Choroid plexus epithelial cell (primary cell): ENCODE measurements at regions not wholly inside any gene's neighbourhood (a gene's known extent, or its start where the extent isn't known, plus 50 kb on each side); places are given as distances from the start of the nearest gene placed in this dataset.

Source experiments
- DNase-seq: peaks from one replicate; pipeline ENCODE4 v3.0.0-alpha.2; 2010; ENCODE audit warnings: low read depth
- H3K4me3 ChIP-seq: 2 replicates; pipeline ENCODE4 v1.5.1; 2011; ENCODE audit warnings: low read depth, mild to moderate bottlenecking, control low read depth, low read length, moderate library complexity
- CTCF ChIP-seq: conservative IDR thresholded peaks from 2 replicates; pipeline ENCODE4 v1.5.1; 2011; ENCODE audit warnings: low read depth, mild to moderate bottlenecking, control low read depth, inconsistent platforms, low read length, moderate library complexity

DNA sequence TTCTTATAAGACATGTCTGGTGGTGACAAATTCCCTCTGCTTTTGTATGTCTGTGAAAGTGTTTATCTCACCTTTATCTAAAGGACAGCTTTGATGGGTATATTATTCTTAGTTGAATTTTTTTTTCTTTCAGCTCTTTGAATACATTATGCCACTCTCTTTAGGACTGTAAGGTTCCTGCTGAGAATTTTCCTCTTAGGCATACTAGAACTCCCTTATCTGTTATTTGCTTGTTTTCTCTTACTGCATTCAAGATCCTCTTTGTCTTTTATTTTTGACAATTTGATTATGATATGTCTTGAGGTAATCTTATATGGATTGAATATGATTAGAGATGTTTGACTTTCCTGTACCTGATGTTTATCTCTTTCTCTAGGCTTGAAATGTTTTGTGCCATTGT, 1328.4 kb downstream of the PCDH9 start:
- no peak overlapping the region for H3K4me3 ChIP-seq
- no peak for DNase-seq
- TF ChIP-seq CTCF, result no peak

DNA sequence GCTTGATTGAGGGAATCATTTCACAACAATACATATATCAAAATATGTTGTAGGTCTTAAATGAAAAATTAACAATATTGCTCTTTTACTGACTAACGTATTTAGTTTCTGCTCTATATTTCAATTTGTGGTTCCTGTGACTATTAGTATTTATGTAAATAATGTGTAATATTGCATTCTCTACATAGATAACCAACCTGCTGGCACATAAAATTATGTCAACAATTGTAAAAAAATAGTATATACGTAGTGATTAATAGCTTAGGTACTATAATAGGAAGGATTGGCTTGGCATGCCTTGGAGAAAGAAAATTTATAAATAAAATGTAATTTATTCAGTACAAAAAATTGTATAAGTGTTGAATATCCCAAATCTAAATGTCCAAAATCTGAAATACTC, 1336.1 kb downstream of the PCDH9 start:
- H3K4me3 ChIP-seq, result no peak overlapping the region
- no peak for DNase-seq
- no peak for TF ChIP-seq CTCF

DNA sequence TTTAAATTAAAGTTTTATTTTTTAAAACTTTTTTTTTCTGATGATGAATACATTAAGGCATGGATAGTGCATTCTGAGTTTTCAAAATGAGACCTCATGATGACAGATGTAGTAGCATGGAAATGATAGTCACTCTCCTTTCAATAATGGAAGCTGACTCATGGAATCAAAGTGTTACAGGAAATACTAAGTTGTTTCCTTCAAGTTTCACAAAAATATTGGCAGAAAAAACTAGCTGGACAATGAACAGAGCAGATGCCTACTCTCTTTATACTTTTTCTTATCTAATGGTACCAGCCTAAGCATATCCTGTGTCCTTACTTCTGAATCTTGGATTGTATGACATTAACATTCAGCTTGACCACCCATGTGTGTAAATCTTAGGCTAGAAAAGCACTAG, 1337.3 kb downstream of the PCDH9 start:
- no peak for TF ChIP-seq CTCF
- H3K4me3 ChIP-seq, result no peak overlapping the region
- DNase-seq, result no peak

GRCh38 chr13:65889368-65889767, 1340.8 kb downstream of the PCDH9 start:
- no peak for TF ChIP-seq CTCF
- no peak overlapping the region for H3K4me3 ChIP-seq
- DNase-seq, result no peak

DNA sequence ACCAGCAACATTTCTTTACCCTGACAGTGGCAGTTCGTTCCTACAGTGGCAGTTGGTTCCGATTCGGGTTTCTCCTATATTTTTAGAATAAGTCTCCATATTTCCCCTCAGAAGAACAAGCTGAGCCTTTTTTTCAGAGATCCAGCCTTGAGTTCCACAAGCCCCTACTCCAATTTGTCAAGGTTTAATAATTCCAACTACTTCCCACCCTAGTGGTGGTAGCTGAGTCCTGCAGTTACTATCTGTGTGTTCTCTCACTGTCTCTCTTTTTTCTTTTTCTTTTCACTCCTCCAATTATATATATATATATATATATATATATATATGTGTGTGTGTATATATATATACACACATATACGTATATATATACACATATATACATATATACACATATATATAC, 1347.3 kb downstream of the PCDH9 start:
- DNase-seq, result no peak
- H3K4me3 ChIP-seq, result no peak overlapping the region
- TF ChIP-seq CTCF, result peak; percentile 13

- no peak for DNase-seq
- no peak for TF ChIP-seq CTCF
- no peak overlapping the region for H3K4me3 ChIP-seq
These were observed 1348.5 kb downstream of the PCDH9 start for GRCh38 chr13:65881561-65882155.

DNA sequence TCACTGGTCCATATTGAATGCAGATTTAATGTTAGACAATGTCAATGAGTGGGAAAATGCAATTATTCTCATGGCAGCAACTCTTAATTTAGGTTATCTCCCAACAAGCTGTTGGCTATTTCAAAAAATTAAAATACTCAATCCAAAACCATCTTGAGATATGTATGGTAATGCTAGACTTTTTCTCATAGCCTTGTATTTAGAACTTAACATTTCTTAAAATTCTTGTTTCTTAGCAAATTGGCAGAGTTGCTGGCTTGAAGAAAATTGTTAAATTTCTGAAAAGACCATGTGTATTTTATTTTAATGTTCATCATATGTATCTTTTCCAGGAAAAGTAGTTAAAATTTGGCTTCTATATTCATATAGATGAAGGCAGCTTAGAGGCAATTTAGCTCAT, 1355.1 kb downstream of the PCDH9 start:
- TF ChIP-seq CTCF, result no peak
- H3K4me3 ChIP-seq, result no peak overlapping the region
- DNase-seq, result no peak
